Right lung (tissue), 2 donors: ENCODE measurements at regions not wholly inside any gene's neighbourhood (a gene's known extent, or its start where the extent isn't known, plus 50 kb on each side); places are given as distances from the start of the nearest gene placed in this dataset.
"Not testable (repeated sequence)": the region's sequence is repeated elsewhere in the genome, so short reads cannot be mapped to it uniquely, and the experiment has no call there.

Experiments used
- DNase-seq, 2 donors: peaks; one replicate each; pipeline ENCODE4 v3.0.0-alpha.2; 2013

DNA sequence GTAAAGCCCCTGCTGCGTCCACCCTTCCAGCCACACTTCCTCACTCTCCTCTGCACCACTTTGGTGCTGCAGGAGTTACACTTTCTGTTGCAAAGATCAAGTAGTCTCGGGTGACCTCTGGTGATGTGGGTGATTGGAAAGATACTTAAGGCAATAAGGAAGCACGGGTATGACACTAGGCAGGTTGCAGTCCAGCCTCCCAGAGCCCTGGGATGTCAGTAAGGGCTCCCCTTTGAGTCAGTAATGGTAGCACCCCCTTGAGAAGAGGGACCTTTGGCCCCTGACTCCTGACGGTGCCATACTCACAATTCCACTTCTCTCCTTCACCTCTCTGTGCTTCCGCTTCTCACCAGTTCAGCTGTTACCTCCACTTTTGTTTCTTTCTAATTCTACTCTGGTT is 84.1 kb upstream of the KIF2A start:
- DNase-seq = not testable (repeated sequence)

- DNase-seq = not testable (repeated sequence)
Measured at GRCh38 chr5:62222305-62222704, 83.7 kb upstream of the KIF2A start.

GRCh38 chr5:62223312-62223670 is 82.7 kb upstream of the KIF2A start:
- DNase-seq = not testable (repeated sequence)

DNA sequence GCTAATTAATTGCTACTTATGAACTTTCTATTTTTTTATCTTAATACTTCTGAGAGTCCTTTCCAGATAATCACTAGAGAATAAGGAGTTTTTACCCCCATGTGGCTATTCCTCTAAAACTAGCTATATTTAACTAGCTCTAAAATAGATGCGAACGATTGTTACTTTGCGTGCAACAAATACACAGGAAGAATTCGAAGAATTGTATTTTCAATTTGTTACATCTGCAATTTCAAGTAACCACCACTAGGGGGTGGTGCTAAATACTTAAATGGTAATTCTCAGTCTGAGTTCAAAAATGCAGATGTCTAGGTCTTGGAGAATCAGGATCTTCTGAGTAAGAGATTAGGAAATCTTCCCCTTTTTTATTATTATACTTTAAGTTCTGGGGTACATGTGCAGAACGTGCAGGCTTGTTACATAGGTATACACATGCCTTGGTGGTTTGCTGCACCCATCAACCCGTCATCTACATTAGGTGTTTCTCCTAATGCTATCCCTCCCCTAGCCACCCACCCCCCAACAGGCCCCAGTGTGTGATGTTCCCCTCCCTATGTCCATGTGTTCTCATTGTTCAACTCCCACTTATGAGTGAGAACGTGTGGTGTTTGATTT is 80.9 kb upstream of the KIF2A start:
- DNase-seq = not testable (repeated sequence)

DNA sequence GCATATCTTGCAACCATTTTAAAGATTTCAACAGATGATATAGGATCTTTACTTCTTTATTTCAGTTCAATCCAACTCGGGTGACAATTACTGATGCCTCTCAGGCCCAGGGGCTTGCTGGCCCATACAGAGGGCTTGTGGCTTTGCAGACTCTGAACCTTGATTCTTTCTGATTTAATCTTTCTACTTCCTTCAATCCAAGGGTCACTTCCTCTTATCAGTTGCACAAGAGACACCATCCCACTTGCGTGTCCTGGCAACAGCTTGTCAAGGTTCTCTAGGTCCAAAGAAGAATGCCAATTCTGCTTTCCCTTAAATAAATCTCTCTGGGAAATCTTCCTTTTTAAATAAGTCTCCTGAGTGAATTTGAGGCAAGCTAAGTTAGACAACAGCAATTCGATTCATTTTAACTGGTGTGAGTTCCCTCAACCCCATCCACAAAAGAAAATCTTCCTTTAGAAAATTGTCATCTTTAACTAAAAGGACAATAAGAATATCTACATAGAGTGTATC is 75.1 kb upstream of the KIF2A start:
- not testable (repeated sequence) for DNase-seq

- DNase-seq = no peak
Measured at GRCh38 chr5:62231576-62231975, 74.4 kb upstream of the KIF2A start.

- not testable (repeated sequence) for DNase-seq
Measured at GRCh38 chr5:62232218-62232617, 73.8 kb upstream of the KIF2A start.

DNA sequence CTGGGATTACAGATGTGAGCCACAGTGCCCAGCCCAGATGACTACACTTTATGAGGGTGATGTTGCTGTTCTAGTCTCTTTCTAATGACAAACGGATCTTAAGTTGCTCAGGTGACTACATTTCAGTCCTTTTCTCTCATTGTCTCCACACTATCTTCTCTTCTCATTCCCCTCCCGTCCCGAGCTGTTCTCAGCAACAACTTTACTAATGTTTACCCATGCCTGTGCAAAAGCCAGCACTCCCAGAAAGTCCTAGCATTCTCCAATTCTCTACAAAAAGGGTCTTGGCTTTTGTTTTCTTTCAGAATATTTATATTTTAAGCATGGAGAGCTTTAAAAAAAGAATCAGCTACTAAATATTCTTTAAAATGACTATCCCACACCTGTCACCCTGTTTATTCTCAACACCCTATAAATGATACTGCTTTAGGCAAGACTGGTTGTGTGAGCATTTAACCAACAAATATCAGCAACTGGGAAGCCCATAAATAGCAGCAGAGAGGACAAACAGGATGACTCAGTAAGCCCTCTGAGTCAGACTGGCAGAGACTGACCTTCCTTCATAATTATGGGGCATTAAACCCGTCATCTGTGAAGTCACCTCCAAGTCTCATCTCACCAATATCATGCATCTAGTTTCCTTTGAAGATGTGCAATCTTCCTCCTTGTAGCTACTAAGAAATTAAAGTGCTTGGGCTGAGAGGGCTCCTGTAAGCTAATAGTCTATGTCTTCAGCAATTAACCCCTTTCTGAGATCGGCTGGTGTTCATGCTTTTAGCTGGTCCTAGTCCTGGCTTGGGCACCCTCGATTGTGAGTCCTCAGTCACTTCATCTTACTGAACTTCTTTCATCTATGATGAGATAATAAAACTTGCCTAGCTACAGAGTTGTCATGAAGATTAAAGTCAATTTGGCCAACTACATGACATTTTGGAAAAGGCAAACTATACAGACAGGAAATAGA is 72.6 kb upstream of the KIF2A start:
- DNase-seq = not testable (repeated sequence)

GRCh38 chr5:62236593-62236992 is 69.4 kb upstream of the KIF2A start:
- DNase-seq = not testable (repeated sequence)

- DNase-seq = not testable (repeated sequence)
Measured at GRCh38 chr5:62237944-62238343, 68.1 kb upstream of the KIF2A start.

GRCh38 chr5:62238584-62238983 is 67.4 kb upstream of the KIF2A start:
- DNase-seq = not testable (repeated sequence)

DNA sequence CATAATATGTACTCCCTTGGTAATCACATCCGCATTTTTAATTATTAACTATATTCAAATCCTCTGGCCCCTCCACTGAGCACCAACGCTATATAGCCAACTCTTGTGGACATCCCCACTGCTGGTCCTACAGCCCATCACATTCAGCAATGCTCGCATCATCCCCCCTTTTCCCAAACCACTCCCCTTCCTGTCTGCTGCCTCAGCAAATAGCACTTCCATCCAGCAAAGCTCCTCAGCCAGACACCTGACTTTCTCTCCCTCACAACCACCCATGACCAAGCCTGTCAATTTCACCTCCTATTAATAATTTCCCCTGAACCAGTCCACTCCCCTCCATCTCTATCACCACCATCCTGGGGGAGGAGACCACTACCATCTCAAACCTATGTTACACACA is 65.5 kb upstream of the KIF2A start:
- not testable (repeated sequence) for DNase-seq

DNA sequence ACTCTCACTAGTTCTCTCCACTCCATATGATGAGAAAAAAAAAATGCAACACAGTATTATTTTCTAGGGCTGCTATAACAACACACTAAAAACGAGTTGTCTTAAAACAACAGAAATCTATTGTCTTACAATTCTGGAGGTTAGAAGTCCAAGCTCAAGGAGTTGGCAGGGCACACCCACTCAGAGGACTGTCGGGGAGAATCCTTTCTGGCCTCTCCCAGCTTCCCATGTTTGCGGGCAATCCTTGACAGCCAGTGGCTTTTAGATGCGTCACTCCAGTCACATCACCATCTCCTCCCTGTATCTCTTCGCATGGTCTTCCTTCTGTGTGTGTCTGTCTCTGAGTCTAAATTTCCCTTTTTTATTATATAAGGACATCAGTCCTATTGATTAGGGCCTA is 64.0 kb upstream of the KIF2A start:
- DNase-seq = not testable (repeated sequence)

DNA sequence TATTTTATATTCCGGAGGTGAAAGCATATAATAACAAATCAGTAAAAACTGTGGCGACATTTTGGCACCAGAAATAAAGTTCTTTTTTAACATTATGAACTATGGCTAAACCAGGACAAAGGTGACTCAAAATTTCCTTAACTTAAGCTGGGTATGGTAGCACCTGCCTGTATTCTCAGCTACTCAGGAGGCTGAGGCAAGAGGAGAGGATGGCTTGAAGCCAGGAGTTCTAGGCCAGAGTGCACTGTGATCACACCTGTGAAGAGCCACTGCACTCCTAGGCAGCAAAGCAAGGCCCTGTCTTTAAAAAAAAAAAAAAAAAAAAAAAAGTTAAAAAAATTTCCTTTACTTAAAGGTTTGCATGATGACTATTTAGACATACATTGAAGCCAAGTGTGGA is 63.0 kb upstream of the KIF2A start:
- not testable (repeated sequence) for DNase-seq

GRCh38 chr5:62248192-62248591 is 57.8 kb upstream of the KIF2A start:
- not testable (repeated sequence) for DNase-seq

- not testable (repeated sequence) for DNase-seq
Measured at GRCh38 chr5:62250085-62250484, 55.9 kb upstream of the KIF2A start.

DNA sequence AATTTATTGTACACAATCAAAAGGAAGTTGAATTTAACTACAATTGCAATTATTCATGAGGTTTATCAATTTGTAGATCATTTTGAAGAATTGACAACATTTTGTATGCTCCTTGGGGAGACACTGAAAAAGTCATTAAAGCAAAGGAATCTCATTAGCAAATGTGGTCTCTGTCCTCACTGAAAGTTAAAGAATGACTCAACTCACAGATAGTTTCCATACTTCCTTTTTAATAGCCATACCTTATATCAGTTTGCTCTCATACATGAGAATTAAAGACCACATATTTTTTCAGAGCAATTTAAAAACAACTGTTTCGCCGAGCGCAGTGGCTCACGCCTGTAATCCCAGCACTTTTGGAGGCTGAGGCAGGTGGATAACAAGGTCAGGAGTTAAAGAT is 55.1 kb upstream of the KIF2A start:
- not testable (repeated sequence) for DNase-seq

DNA sequence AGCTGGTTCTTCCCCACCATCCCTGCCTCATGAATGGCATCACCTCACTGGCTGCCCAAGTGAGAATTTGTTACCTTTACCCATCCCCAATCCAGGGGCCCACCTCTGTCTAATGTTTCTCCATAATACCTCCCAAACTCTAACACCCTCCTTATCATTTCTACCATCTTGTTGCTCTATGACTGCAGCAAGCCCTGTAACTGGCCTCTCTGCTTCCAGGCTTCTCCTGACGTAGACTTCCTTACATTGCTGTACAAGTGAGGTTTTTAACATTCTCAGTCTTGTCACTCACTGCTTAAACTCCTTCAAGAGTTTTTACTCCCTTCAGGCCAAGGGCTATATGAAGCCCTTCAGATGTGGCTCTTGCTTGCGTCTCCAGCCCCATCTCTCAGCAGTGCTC is 53.5 kb upstream of the KIF2A start:
- not testable (repeated sequence) for DNase-seq

DNA sequence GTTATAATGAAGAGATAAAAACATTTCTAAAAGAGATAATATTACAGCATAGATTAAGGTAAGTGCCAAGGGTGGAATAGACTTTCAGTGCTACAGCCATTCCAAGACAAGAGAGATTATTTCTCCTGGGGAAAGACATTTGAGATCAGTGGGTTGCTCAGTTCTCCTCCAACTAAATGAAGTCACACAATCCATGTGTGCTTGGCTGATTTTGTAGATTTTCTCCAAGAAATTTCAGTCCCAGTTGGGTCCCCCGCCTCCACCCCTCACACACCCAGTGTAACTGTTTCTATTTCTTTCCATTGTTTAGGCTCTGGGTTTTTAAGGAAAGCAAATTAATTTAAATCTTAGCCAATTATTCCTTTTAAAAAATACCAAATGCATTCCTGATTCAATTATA is 50.5 kb upstream of the KIF2A start:
- DNase-seq = not testable (repeated sequence)

GRCh38 chr5:62256161-62257019 is 49.6 kb upstream of the KIF2A start:
- peak in 1 of 2 donors; percentile 5 for DNase-seq
